Panc1 (cell line): ENCODE measurements at regions not wholly inside any gene's neighbourhood (a gene's known extent, or its start where the extent isn't known, plus 50 kb on each side); places are given as distances from the start of the nearest gene placed in this dataset.

Source experiments
- ATAC-seq: fragments of 200-7000 bp; cut with Tn5 transposase; 2 replicates; pipeline ENCODE4 v1.9.1; 2020; ENCODE audit warnings: mild to moderate bottlenecking, moderate library complexity
- BruUV-seq: library from RNA; stranded (reverse); fragments of 400-500 nt; replicated peaks from 2 replicates; lab custom pipeline; 2021; lab: Mats Ljungman, UMichigan
- CTCF ChIA-PET: fragments of 300-600 bp; sonication (Branson Sonifier 250); formaldehyde crosslinking; loops from one replicate; lab custom pipeline; 2022; ENCODE audit warnings: antibody characterized with exemption; lab: Charles Lee
- POLR2A ChIA-PET: fragments of 300-600 bp; sonication (Branson Sonifier 250); formaldehyde crosslinking; loops from one replicate; lab custom pipeline; 2022; ENCODE audit warnings: antibody characterized with exemption; lab: Charles Lee
- DNase-seq: peaks from one replicate; pipeline ENCODE4 v3.0.0-alpha.2; 2010; ENCODE audit warnings: low read depth, low spot score
- H3K27ac ChIP-seq: 2 replicates; pipeline ENCODE4 v1.5.1; 2011; ENCODE audit warnings: mild to moderate bottlenecking, low read length, inconsistent platforms
- H3K27me3 ChIP-seq: fragments of 200-500 bp; sonication (Bioruptor generic); 2 replicates; pipeline ENCODE4 v1.6.0; 2014; ENCODE audit warnings: low read length, inconsistent platforms; ENCODE audit not compliant: control insufficient read depth, insufficient read depth
- H3K36me3 ChIP-seq: fragments of 200-500 bp; sonication (Bioruptor generic); 2 replicates; pipeline ENCODE4 v1.5.1; 2014; ENCODE audit warnings: inconsistent platforms, mild to moderate bottlenecking, low read length, moderate library complexity; ENCODE audit not compliant: control insufficient read depth, insufficient read depth
- H3K4me1 ChIP-seq: 2 replicates; pipeline ENCODE4 v1.5.1; 2011; ENCODE audit warnings: inconsistent platforms, mild to moderate bottlenecking, low read length, moderate library complexity; ENCODE audit not compliant: control insufficient read depth, insufficient read depth
- H3K4me3 ChIP-seq, 2 experiments: 2 replicates each; pipeline ENCODE4 v1.5.1; 2011 to 2012; ENCODE audit warnings: low read depth in 2 of 2, low read length in 2 of 2, mild to moderate bottlenecking in 2 of 2, inconsistent platforms in 1 of 2, moderate library complexity in 1 of 2
- H3K9me3 ChIP-seq: fragments of 200-500 bp; sonication (Bioruptor generic); 2 replicates; pipeline ENCODE4 v1.5.1; 2014; ENCODE audit warnings: low read depth, mild to moderate bottlenecking, inconsistent platforms, low read length, moderate library complexity; ENCODE audit not compliant: control insufficient read depth, insufficient read depth
- CTCF ChIP-seq: fragments of 450-650 bp; IDR thresholded peaks from 2 replicates; pipeline ENCODE4 v1.5.1; 2017; ENCODE audit warnings: mild to moderate bottlenecking
- POLR2AphosphoS5 ChIP-seq: IDR thresholded peaks from 2 replicates; pipeline ENCODE4 v1.6.1; 2012; ENCODE audit warnings: mild to moderate bottlenecking, low read depth, low read length, moderate library complexity
- REST ChIP-seq, 2 experiments: IDR thresholded peaks; 2 replicates each; pipeline ENCODE4 v1.6.1; 2011 to 2012; ENCODE audit warnings: low read depth in 2 of 2, control low read depth in 1 of 2, low read length in 1 of 2, mild to moderate bottlenecking in 1 of 2, moderate library complexity in 1 of 2; ENCODE audit not compliant: insufficient read depth in 1 of 2
- SIN3A ChIP-seq: IDR thresholded peaks from 2 replicates; pipeline ENCODE4 v1.6.1; 2012; ENCODE audit warnings: low read depth, mild to moderate bottlenecking, low read length, moderate library complexity, borderline replicate concordance; ENCODE audit not compliant: insufficient read depth
- TCF7L2 ChIP-seq: IDR thresholded peaks from 2 replicates; pipeline ENCODE4 v1.6.1; 2011; ENCODE audit warnings: mild to moderate bottlenecking, low read depth, low read length, inconsistent platforms
- in situ Hi-C: cut with HindIII; loops from 2 replicates; pipeline ENCODE4 v1.10.0; 2016; ENCODE audit warnings: low sequenced_read_pairs, low pct_unique_long_range_greater_than_20kb
- intact Hi-C: fragments of 100-400 bp; cut with micrococcal nuclease; formaldehyde crosslinking; loops from one replicate; pipeline ENCODE4 v1.10.0; 2022; ENCODE audit not compliant: unreplicated experiment

GRCh38 chr2:120805602-120806001 lies 69.9 kb downstream of the GLI2 start:
- DNase-seq = no peak
- intact Hi-C loops = no loop called here
- in situ Hi-C loops = no loop called here
- no peaks in the 10 kb centered on the region for H3K4me1 ChIP-seq
- no peak for ATAC-seq
- H3K27ac ChIP-seq = no peak overlapping the region
- ChIA-PET POLR2A (no interaction called here), CTCF (no interaction called here)
- no TSS peak for BruUV-seq
- H3K27me3 ChIP-seq = no peaks in the 10 kb centered on the region
- no peaks in the 10 kb centered on the region for H3K9me3 ChIP-seq
- TF ChIP-seq SIN3A (no peak), REST (IDR thresholded peaks at IDR 0.05; ENCODE audit: insufficient read depth in 1 of 2, low read depth in 2 of 2, low read length in 1 of 2) (no peak), POLR2AphosphoS5 (no peak), TCF7L2 (no peak), CTCF (no peak)
- H3K4me3 ChIP-seq = no peak overlapping the region
- no peaks in the 10 kb centered on the region for H3K36me3 ChIP-seq

GRCh38 chr2:120807751-120808150 lies 72.1 kb downstream of the GLI2 start:
- H3K36me3 ChIP-seq = no peaks in the 10 kb centered on the region
- H3K27me3 ChIP-seq = no peaks in the 10 kb centered on the region
- TF ChIP-seq SIN3A (no peak), TCF7L2 (no peak), CTCF (no peak), POLR2AphosphoS5 (no peak), REST (IDR thresholded peaks at IDR 0.05; ENCODE audit: insufficient read depth in 1 of 2, low read depth in 2 of 2, low read length in 1 of 2) (no peak)
- no peak overlapping the region for H3K27ac ChIP-seq
- BruUV-seq = no TSS peak
- CTCF ChIA-PET = no interaction called here
- intact Hi-C loops (no loop called here), in situ Hi-C loops (no loop called here)
- no peak for ATAC-seq
- no peak overlapping the region for H3K4me3 ChIP-seq
- no peak for DNase-seq
- no peaks in the 10 kb centered on the region for H3K9me3 ChIP-seq
- H3K4me1 ChIP-seq = no peaks in the 10 kb centered on the region
- POLR2A ChIA-PET = no interaction called here
